ENCODE measurements at regions not wholly inside any gene's neighbourhood (a gene's known extent, or its start where the extent isn't known, plus 50 kb on each side); places are given as distances from the start of the nearest gene placed in this dataset.

- TF ChIP-seq CTCF (IDR thresholded peaks at IDR 0.05) (no peak), POLR2AphosphoS5 (IDR thresholded peaks at IDR 0.05; ENCODE audit: insufficient read depth in 1 of 2, low read depth in 1 of 2) (no peak), POLR2A (IDR thresholded peaks at IDR 0.05) (no peak)
Measured at GRCh38 chr16:51752438-51752995, 601.4 kb upstream of the SALL1 start.

Data from vagina (tissue), 2 donors.